NCI-H2107 treated with DMSO at 0.1 percent for 48 hours (cell line): ENCODE measurements at regions not wholly inside any gene's neighbourhood (a gene's known extent, or its start where the extent isn't known, plus 50 kb on each side); places are given as distances from the start of the nearest gene placed in this dataset.

Source experiments
- DNase-seq: peaks from one replicate; lab custom pipeline; 2025; ENCODE audit not compliant: unreplicated experiment; lab: John Stamatoyannopoulos, UW

DNA sequence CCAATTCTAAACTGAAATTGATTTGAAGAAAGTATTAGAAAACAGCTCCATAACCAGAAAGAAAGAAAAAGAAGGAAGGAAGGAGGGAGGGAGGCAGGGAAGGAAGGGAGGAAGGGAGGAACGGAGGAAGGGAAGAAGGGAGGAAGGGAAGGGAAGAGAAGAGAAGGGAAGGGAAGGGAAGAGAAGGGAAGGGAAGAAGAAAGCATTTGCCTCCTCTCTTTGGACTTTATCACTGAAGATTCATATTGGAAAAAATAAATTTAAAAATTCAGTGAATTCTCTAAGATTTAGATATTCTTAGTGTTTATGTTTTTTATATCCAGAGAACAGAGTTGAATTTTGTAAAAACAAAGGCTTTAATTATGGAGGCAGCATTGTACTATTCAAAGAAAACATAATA is 68.5 kb upstream of the NXT1 start:
- no peak for DNase-seq

DNA sequence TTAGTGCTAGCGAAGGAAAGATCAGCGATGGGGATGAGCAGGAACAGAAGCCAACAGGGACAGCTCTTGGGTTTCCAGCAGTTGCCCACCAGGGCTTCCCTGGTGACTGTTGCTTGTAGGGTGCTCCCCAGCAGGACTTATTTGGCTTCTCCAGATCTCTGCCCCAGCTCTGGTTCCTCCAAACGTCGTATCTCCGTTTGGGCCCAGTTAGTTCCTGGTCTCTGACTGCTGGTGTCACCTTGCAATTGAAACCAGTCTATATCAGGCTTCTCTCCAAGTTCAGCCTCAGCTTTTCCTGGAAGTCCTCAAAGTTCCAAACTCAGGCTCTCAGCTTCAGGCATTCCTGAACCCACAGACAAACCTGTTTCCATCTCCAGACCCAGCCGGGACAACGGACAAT is 70.8 kb upstream of the NXT1 start:
- DNase-seq, result no peak

DNA sequence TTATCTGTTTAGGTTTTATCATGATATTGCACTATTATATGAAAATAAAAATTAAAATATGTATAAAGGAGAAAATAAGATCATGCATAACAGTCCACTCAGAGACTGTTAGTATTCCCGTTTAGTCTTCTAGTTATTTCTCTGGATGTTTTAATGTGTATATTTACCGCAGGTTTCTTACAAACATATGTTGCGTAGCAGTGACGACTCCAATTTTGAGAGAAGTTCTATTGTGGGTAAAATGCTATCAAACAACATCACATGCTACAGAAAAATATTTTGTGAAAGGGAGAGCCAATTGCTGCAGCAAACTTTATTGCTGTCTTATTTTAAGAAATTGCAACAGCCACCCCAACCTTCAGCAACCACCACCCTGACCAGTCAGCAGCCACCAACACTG is 72.4 kb upstream of the NXT1 start:
- no peak for DNase-seq

DNA sequence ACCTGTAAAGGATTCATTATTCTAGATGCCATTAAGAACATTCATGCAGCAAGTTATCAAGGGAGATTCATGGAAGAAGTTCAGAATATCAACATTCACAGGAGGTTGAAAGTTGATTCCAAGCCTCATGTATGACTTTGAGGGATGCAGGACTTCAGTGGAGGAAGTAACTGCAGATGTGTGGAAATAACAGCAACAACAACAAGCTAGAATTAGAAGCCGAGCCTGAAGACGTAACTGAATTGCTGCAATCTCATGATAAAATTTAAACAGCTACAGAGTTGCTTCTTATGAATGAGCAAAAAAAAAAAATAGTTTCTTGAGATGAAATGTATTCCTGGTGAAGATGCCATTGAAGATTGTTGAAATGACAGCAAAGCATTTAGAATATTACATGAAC is 73.3 kb upstream of the NXT1 start:
- DNase-seq, result no peak

DNA sequence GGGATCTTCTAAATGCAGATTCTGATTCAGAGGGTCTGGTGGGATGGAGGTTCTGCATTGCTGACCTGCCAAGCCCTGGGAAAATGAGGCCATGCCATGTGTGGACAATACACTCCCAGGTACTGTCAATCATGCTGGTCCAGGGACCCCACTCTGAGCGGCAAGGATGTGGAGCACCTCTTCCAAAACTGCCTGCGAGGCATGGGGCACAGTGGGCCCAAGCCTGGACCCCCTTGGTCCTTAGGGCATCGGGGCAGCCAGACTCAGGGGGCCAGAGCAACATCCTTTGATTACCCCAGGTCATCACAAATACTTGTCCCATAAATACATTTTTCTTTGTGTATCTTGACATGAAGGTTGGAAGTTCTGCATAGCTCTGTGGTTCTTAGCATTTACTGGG is 76.8 kb upstream of the NXT1 start:
- DNase-seq, result no peak

DNA sequence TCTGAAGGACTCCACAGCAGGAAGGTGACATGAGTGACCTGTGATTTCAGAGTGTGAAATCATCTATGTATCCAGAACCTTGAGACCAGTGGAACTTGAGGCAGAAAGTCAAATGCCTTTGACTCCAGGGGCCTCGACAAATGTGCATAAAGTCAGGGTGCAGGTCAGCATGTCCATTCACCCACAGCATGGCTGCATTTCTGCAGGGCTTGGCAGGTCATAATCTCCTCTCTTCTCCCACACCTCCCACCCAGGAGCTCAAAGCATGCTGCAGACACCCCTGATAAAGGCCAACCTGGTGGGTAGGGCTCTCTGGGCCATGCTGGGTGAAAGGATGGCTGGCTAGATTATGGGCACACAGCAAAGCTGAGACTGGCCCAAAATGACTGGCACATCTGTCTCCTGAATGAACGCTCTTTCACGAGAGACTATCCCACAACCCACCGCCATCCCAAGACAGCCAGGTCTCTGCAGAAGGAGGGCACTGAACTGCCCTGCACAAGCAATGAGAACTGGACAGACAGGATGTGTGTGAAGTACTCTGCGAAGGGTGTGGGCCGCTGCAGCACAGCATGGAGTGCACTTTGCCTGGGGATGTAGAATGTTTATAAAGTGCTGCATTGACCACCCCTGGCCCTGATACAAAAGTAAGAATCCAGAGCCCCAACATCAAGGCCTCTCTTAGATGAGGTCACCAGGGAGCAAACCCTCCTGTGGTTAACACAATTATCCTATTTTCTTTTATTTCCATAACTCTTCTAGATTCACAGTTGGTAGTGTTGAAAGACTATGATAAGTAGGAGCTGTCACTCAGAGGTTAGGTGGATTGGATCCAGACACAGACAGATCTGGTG is 78.2 kb upstream of the NXT1 start:
- DNase-seq, result no peak

DNA sequence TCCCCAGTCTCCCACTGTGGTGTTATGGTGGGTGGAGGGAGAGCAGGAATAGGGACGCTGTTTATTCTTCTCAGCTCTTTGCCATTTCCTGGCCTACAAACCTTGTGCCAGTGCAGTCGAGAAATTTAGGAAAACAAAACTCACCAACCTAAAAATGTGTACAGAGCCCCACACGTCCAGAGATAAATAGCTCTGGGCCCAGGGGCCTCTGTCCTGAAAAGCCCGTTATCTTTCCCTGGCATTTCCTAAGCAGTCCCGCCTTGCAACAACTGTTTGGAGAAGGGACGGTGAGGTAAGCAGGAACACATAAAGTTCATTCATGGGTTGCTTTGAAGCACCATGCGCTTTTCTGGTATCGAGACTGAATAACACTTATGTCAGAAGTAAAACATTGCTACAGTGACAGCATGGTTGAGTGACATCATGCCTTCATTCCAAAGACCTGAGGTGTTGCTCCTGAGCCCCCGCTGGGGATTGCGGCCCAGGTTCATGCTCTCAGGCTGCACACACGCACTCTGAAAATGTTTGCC is 80.1 kb upstream of the NXT1 start:
- no peak for DNase-seq

DNA sequence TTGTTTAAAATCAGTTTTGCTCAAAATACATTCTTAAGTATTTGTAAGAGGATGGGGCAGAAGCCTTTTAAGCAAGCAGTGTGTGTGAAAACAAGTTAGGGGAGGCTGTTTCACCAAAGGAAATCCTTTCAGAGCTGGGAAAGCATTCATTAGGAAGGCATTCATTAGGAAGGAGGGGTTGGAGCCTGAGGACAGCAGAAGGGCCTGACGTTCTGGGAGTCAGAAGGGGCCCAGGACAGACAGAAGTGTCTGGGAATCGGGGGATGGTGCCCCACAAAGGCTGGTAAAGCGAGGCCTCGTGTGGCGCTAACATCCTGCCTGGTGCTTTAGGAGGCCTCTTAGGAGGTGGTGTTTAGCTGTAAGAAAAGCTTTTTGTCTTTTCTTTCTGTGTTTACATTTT is 80.6 kb upstream of the NXT1 start:
- DNase-seq, result no peak

DNA sequence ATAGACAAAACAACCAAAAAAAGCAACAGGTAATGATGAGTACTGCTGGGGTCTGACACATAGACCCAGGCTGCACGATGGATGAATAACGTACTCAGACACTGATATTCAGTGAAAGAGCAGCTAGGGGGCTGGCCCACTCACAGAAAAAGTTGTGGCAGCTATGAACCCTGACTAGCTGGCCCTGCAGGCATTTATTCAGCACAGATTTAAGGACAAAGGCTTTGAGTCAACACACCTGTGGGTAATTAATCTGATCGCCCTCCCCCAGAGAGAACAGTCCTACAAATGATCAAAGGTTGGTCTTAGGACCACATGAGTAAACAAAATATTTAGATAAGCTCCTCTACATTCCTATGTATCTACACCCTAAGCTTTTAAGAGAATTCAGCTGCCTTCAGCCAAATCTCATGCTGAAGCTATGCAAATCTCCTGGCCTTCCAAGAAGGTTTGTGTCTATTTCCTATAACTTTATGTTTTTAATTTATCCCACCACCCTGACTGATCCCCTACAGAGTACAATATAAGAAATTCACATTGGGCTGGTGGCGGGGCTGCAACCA is 81.7 kb upstream of the NXT1 start:
- DNase-seq, result no peak

DNA sequence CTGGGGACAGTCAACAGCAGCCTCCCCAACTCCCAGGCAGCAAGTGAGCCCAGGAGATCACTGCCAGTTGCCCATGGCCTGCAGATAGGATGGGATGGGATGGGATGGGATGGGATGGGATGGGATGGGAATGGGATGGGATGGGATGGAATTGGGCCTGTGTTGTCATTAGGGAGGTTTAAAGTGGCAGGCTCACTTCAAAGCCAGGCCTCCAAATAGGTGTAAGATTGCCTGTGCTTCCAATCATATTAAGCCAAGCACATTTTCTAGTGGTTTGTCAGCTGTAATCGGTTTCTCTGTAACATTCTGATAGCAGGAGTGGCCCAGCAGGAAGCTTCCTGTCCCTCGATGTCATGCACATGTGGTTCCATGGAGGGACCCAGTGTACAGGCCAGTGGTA is 82.7 kb upstream of the NXT1 start:
- DNase-seq, result no peak

DNA sequence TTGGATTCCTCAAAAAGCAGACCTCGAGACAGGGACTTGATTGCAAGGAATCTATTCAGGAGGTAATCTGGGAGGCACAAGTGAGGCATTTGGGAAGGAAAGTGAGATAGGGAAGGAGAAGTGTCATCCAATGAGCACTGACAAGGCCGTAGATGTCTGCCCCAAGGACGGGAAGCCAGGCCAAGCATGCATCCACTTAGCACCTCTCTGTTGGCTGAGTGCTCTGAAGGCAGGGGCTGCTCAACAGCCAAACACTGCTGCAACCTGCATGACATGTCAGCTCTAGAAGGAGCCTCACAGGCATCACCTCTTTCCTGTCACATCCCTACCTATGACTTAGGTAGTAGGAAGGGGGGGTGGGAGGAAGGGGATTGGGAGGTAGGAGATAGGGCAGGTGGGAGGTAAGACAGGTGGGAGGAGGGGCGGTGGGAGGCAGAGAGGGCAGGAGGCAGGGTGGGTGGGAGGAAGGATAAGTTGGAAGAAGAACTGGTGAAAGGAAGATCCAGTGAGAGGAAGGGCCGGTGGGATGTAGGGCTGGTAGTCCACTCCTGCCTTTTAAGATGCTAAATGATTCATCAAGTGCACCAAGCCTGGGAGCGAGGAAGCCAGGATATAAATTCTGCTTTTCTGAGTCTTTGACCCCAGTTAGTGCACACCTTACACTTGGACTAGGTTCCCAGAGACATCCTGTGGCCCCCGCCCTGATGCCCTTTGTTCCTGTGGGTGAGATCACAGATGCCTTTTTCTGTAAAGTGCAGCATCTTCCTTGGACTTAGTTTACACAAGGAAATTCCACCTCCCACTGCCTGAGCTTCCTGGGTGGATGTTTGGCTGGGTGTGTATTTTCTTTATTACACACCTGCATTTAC is 83.8 kb upstream of the NXT1 start:
- no peak for DNase-seq

DNA sequence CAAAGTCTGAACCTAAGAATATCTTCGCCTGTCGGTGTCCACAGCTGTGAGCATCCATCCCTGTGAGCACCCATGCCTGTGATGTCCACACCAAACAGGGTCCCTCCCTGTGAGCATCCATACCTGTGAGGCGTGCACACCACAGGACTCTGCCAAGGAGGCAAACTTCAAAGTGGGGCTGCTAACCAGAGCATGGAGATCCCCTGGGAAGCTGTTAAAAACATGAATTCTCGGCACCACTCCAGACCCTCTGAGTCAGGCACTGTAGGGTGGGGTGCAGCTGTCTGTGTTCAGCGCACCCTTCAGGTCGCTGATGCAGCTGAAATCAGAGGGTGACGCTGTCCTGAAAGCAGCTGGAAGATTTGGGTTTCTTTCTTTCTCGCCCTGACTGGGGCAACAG is 85.4 kb upstream of the NXT1 start:
- no peak for DNase-seq

DNA sequence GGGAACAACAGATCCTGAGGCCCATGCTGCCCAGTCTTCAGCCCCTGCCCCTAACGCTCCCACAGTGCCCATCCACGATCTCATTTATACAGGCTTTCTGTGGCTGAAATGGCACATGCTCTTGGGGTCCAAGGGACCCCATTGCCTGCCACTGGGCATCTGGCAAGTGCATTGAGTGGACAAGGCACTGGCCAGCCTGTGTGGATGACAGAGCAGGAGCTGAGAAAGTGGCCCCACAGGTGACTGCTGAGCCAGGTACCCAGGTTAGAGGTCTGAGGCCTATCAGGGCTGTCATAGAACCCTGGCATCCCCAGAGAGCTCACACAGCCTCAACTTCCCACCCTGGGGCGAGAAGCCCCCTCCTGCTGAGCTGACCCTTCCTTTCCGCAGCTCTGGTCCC is 86.0 kb upstream of the NXT1 start:
- DNase-seq, result no peak

DNA sequence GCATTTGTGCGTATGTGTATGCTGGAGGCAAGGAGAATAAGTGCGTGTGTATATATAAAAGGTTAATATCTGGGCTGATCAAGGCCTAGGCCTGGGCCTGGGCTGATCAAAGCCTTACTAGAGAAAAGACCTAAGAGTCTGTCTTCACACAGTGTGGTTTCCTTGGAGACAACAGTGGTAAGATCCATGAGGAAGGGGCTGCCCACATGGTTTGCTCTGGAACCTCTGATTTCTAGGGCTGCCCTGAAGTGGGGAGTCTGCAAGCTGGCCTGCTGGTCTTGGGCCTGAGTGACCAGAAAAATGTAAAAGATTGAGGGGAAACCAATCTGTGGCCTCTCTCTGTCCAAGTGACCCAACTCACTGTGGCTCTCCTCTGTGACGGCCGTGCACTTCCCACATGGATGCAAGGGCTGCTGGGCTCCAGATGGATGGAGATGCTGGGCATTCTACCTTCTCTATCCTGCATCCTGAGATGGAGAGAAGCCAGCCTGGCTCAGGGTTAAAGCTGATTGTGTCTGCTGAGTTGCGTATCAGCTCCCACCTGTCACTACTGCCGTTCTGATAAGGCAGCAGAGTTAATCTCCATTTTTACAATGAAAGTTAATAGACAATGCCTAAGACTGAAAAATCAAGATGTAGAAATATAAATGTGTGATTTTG is 90.3 kb upstream of the NXT1 start:
- no peak for DNase-seq

DNA sequence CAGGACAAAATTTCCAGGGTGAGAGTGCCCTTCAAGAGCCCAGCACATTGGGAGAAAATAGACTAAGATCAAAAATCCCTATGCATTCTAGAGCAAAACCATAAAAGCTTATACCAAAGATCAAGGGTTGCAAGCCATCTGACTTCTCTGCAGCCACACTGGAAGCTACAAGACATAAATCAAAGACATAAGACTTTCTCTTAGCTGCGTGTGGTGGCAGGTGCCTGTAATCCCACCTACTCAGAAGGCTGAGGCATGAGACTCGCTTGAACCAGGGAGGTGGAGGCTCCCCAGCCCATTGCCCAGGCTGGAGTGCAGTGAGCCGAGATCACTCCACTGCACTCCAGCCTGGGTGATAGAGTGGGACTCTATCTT is 91.9 kb upstream of the NXT1 start:
- DNase-seq, result no peak

DNA sequence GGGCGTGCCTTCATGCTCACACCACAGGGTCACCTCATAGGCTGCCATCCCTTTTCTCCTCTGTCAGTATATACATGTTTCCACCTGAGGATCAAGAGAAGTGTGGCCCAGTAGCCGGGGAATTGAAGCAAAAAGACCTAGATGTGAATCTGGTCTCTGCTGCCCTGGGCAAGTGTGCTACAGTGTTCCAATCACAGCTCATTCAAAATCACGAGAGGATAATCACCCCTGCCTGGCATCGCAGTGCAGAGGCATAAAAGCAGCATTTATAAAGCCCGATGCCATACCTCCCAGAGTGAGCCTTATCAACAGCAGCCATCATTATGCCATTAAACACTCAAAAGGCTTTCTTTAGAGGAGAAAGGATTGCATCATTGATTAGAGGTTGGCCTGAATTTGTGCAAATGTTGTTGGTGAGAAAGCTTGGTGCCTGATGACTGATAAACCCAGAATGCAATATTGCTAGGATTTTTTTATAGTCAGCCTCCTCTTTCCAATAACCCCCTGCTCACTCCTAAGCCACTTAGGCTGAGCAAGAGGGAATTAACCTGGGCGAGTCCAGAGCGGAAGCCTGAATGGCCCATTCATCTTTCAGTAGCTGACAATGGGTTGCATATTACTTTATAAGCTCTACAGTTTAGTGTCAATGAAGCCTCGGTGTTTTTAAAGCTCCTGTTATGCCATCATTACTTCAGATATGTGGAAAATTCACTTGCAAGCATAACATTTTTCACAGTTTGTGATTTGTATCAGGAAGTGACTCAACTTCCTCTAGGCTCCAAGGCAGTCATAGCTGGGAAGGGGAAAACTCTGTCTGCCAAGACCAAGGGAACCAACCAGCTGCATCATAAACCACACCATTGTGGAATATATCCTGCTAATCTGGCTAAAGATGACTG is 92.5 kb upstream of the NXT1 start:
- DNase-seq, result peak; percentile 49

DNA sequence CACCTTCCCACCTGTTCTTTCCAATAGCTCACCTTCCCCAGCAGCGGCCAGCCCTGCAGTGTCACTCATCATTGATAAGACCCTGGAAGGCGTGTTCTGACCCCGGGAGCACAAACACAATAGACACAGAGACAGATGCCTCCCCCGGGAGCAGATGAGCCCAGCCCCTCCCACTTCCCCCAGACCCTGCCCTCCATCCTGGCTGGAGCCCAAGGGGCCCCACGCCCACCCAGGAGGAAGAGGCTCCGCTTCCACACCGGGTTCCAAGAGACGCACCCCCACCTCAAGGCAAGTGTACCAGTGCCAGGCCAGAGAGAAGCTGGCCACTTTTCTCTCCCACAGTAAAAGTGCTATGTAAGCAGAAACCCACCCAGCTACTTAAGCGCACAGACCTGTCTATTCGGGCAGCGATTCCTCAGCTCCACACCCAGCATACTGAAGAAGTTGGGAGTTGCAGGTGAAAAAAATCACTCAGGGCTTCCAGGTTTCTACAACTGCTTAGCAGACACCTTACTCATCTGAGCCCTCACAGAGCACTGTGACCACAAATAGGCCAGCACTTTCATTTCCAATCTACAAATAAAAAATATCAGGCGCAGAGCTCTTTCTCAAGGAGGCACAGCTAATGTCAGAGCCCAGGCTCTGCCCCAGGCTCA is 93.4 kb upstream of the NXT1 start:
- DNase-seq, result no peak

DNA sequence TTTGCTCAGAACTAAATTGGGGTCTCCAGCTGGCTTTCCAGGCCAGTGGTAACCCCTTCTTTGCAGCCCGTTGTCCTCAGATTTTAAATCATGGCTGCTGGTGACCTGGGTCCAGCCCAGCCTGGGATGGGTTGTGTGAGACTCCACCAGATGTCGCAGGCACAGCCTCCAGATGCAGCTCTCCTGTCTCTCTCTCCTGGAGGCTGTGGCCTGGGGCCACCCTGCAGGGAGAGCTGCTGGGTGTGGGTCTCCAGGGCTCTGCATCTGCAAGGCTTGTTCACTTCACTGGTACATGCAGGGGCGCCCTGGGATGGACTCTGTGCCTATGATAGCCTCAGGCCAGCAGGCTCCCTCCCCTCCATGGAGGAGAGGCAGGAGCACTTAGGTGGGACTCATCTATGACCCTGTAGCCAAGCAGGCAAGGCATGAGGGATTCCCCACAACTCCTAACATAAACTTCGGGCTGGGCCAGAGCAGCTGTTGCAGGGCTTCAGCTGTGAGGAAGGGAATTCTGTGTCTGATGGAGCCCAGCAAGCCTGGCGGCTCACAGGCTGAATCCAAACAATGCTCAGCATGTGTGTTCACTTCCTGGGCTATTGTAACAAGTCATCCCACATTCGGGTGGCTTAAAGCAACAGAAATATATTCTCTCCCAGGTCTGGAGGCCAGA is 94.7 kb upstream of the NXT1 start:
- DNase-seq, result no peak

DNA sequence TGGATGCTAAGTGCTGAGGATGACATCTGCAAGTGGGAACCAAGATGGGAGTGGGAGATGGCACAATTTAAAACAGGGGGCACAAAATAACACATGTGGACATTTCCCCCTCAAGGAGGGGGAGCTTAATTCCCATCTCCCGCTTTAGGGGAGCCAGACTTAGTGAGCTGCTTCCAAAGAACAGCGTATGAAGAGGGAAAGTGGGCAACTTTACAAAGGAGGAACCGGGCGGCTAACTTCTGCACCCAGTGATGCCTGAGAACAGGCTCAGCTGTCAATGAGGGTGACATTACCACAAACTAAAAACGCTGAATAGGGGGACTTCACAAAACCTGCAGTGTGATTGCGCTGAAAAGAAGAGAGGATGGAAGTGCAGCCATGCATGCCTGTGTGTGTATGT is 95.5 kb upstream of the NXT1 start:
- no peak for DNase-seq
